ENCODE measurements at regions not wholly inside any gene's neighbourhood (a gene's known extent, or its start where the extent isn't known, plus 50 kb on each side); places are given as distances from the start of the nearest gene placed in this dataset.

GRCh38 chr2:129876541-129876940, 102.9 kb upstream of the RAB6C start:
- Histone ChIP-seq H3K27me3 (ENCODE audit: low read depth, low read length) (no peaks in the 10 kb centered on the region), H3K79me2 (ENCODE audit: low read length) (no peaks in the 10 kb centered on the region), H3K36me3 (replicated peaks; ENCODE audit: low read depth, low read length) (no peaks in the 10 kb centered on the region), H3K4me1 (ENCODE audit: low read length) (no peaks in the 10 kb centered on the region), H2AFZ (ENCODE audit: low read depth, low read length) (no peak overlapping the region), H3K4me2 (ENCODE audit: low read length) (no peak overlapping the region), H4K20me1 (ENCODE audit: insufficient read depth, low read length) (no peaks in the 10 kb centered on the region), H3K4me3 (ENCODE audit: low read length) (no peak overlapping the region), H3K9ac (ENCODE audit: low read length) (no peak overlapping the region), H3K9me3 (ENCODE audit: insufficient read depth, low read length) (no peaks in the 10 kb centered on the region), H3K27ac (ENCODE audit: low read length) (no peak overlapping the region)
- TF ChIP-seq CTCF (IDR thresholded peaks at IDR 0.05; ENCODE audit: low read depth, low read length): no peak
- TF ChIP-seq EZH2phosphoT487 (IDR thresholded peaks at IDR 0.05; ENCODE audit: low read depth): no peak

GRCh38 chr2:129877289-129877741, 102.2 kb upstream of the RAB6C start:
- TF ChIP-seq CTCF (IDR thresholded peaks at IDR 0.05; ENCODE audit: low read depth, low read length): no peak
- no peak for TF ChIP-seq EZH2phosphoT487 (IDR thresholded peaks at IDR 0.05; ENCODE audit: low read depth)
- H3K27ac ChIP-seq (ENCODE audit: low read length): no peak overlapping the region
- no peaks in the 10 kb centered on the region for H3K4me1 ChIP-seq (ENCODE audit: low read length)
- no peaks in the 10 kb centered on the region for H3K27me3 ChIP-seq (ENCODE audit: low read depth, low read length)
- H3K36me3 ChIP-seq (replicated peaks; ENCODE audit: low read depth, low read length): no peaks in the 10 kb centered on the region
- no peak overlapping the region for H2AFZ ChIP-seq (ENCODE audit: low read depth, low read length)
- no peak overlapping the region for H3K4me3 ChIP-seq (ENCODE audit: low read length)
- H3K79me2 ChIP-seq (ENCODE audit: low read length): no peaks in the 10 kb centered on the region
- no peak overlapping the region for H3K9ac ChIP-seq (ENCODE audit: low read length)
- no peaks in the 10 kb centered on the region for H3K9me3 ChIP-seq (ENCODE audit: insufficient read depth, low read length)
- no peaks in the 10 kb centered on the region for H4K20me1 ChIP-seq (ENCODE audit: insufficient read depth, low read length)
- H3K4me2 ChIP-seq (ENCODE audit: low read length): no peak overlapping the region

GRCh38 chr2:129877795-129878775, 101.4 kb upstream of the RAB6C start:
- H3K9ac ChIP-seq (ENCODE audit: low read length): no peak overlapping the region
- TF ChIP-seq CTCF (IDR thresholded peaks at IDR 0.05; ENCODE audit: low read depth, low read length): no peak
- no peak overlapping the region for H3K4me2 ChIP-seq (ENCODE audit: low read length)

GRCh38 chr2:129879614-129880180, 99.8 kb upstream of the RAB6C start:
- no peak overlapping the region for H3K4me2 ChIP-seq (ENCODE audit: low read length)
- no peak overlapping the region for H2AFZ ChIP-seq (ENCODE audit: low read depth, low read length)
- H3K9ac ChIP-seq (ENCODE audit: low read length): no peak overlapping the region
- H3K4me1 ChIP-seq (ENCODE audit: low read length): no peaks in the 10 kb centered on the region
- H3K36me3 ChIP-seq (replicated peaks; ENCODE audit: low read depth, low read length): no peaks in the 10 kb centered on the region
- H3K4me3 ChIP-seq (ENCODE audit: low read length): no peak overlapping the region
- no peaks in the 10 kb centered on the region for H3K79me2 ChIP-seq (ENCODE audit: low read length)
- no peak for TF ChIP-seq CTCF (IDR thresholded peaks at IDR 0.05; ENCODE audit: low read depth, low read length)
- no peak for TF ChIP-seq EZH2phosphoT487 (IDR thresholded peaks at IDR 0.05; ENCODE audit: low read depth)
- H3K9me3 ChIP-seq (ENCODE audit: insufficient read depth, low read length): no peaks in the 10 kb centered on the region
- H3K27ac ChIP-seq (ENCODE audit: low read length): no peak overlapping the region
- no peaks in the 10 kb centered on the region for H3K27me3 ChIP-seq (ENCODE audit: low read depth, low read length)
- H4K20me1 ChIP-seq (ENCODE audit: insufficient read depth, low read length): no peaks in the 10 kb centered on the region

More at GRCh38 chr2:129877795-129878775, 101.4 kb upstream of the RAB6C start:
- Histone ChIP-seq H3K36me3 (replicated peaks; ENCODE audit: low read depth, low read length) (no peaks in the 10 kb centered on the region), H3K79me2 (ENCODE audit: low read length) (no peaks in the 10 kb centered on the region), H3K4me3 (ENCODE audit: low read length) (no peak overlapping the region), H3K27me3 (ENCODE audit: low read depth, low read length) (no peaks in the 10 kb centered on the region), H4K20me1 (ENCODE audit: insufficient read depth, low read length) (no peaks in the 10 kb centered on the region), H3K4me1 (ENCODE audit: low read length) (no peaks in the 10 kb centered on the region), H3K9me3 (ENCODE audit: insufficient read depth, low read length) (no peaks in the 10 kb centered on the region), H3K27ac (ENCODE audit: low read length) (no peak overlapping the region), H2AFZ (ENCODE audit: low read depth, low read length) (no peak overlapping the region)
